Duodenal mucosa (tissue), 2 donors: ENCODE measurements at regions not wholly inside any gene's neighbourhood (a gene's known extent, or its start where the extent isn't known, plus 50 kb on each side); places are given as distances from the start of the nearest gene placed in this dataset.

Experiments
- H3K27ac ChIP-seq: one replicate; pipeline ENCODE4 v1.7.0; 2013; ENCODE audit warnings: low read depth, low read length
- H3K27me3 ChIP-seq, 2 donors: one replicate each; pipeline ENCODE4 v1.7.0; 2013; ENCODE audit warnings: low read length in 2 of 2, control low read depth in 1 of 2; ENCODE audit not compliant: insufficient read depth in 2 of 2, control insufficient read depth in 1 of 2
- H3K36me3 ChIP-seq, 2 donors: one replicate each; pipeline ENCODE4 v1.7.0; 2013; ENCODE audit warnings: low read length in 2 of 2, control low read depth in 1 of 2; ENCODE audit not compliant: insufficient read depth in 2 of 2, control insufficient read depth in 1 of 2
- H3K4me1 ChIP-seq, 2 donors: one replicate each; pipeline ENCODE4 v1.7.0; 2013; ENCODE audit warnings: low read length in 2 of 2, control low read depth in 1 of 2; ENCODE audit not compliant: insufficient read depth in 2 of 2, control insufficient read depth in 1 of 2
- H3K4me3 ChIP-seq, 2 donors: one replicate each; pipeline ENCODE4 v1.7.0; 2013; ENCODE audit warnings: low read length in 2 of 2, low read depth in 1 of 2
- H3K9ac ChIP-seq, 2 donors: one replicate each; pipeline ENCODE4 v1.7.0; 2013; ENCODE audit warnings: low read length in 2 of 2, low read depth in 1 of 2
- H3K9me3 ChIP-seq, 2 donors: one replicate each; pipeline ENCODE4 v1.7.0; 2013; ENCODE audit warnings: low read length in 2 of 2, control low read depth in 1 of 2; ENCODE audit not compliant: control insufficient read depth in 1 of 2

- no peaks in the 10 kb centered on the region for H3K36me3 ChIP-seq
- no peak overlapping the region for H3K9ac ChIP-seq
- no peak overlapping the region for H3K4me3 ChIP-seq
- peaks cover 0 to 6% of the 10 kb centered on the region in 2 donors for H3K4me1 ChIP-seq
- H3K27ac ChIP-seq = no peak overlapping the region
- H3K27me3 ChIP-seq = no peaks in the 10 kb centered on the region
- peaks cover 6 to 12% of the 10 kb centered on the region in 2 donors for H3K9me3 ChIP-seq
Observed at GRCh38 chr6:170463101-170463721, 89.9 kb downstream of the PSMB1 start.

GRCh38 chr6:170462366-170463020 is 90.6 kb downstream of the PSMB1 start:
- H3K27me3 ChIP-seq = no peaks in the 10 kb centered on the region
- no peak overlapping the region for H3K4me3 ChIP-seq
- H3K27ac ChIP-seq = no peak overlapping the region
- H3K36me3 ChIP-seq = no peaks in the 10 kb centered on the region
- peaks cover 0 to 6% of the 10 kb centered on the region in 2 donors for H3K4me1 ChIP-seq
- peaks cover 3 to 8% of the 10 kb centered on the region in 2 donors for H3K9me3 ChIP-seq
- no peak overlapping the region for H3K9ac ChIP-seq

- Histone ChIP-seq H3K27ac (no peak overlapping the region), H3K27me3 (no peaks in the 10 kb centered on the region), H3K9ac (no peak overlapping the region), H3K4me3 (no peak overlapping the region), H3K36me3 (no peaks in the 10 kb centered on the region), H3K9me3 (peaks cover 3 to 6% of the 10 kb centered on the region in 2 donors), H3K4me1 (peaks cover 0 to 6% of the 10 kb centered on the region in 2 donors)
Observed at GRCh38 chr6:170461556-170462365, 91.3 kb downstream of the PSMB1 start.

GRCh38 chr6:170461111-170461510 is 92.0 kb downstream of the PSMB1 start:
- Histone ChIP-seq H3K27ac (no peak overlapping the region), H3K4me1 (peaks cover 0 to 6% of the 10 kb centered on the region in 2 donors), H3K27me3 (no peaks in the 10 kb centered on the region), H3K36me3 (no peaks in the 10 kb centered on the region), H3K9me3 (peaks cover 3 to 6% of the 10 kb centered on the region in 2 donors), H3K9ac (no peak overlapping the region), H3K4me3 (no peak overlapping the region)

- Histone ChIP-seq H3K36me3 (no peaks in the 10 kb centered on the region), H3K9me3 (peaks cover 0 to 3% of the 10 kb centered on the region in 2 donors), H3K27ac (no peak overlapping the region), H3K9ac (no peak overlapping the region), H3K27me3 (no peaks in the 10 kb centered on the region), H3K4me3 (no peak overlapping the region), H3K4me1 (peaks cover 0 to 6% of the 10 kb centered on the region in 2 donors)
Observed at GRCh38 chr6:170460641-170461040, 92.5 kb downstream of the PSMB1 start.

- Histone ChIP-seq H3K27ac (no peak overlapping the region), H3K4me1 (peaks cover 0 to 6% of the 10 kb centered on the region in 2 donors), H3K4me3 (peak overlapping the region; percentile 31 to 37), H3K27me3 (no peaks in the 10 kb centered on the region), H3K9ac (no peak overlapping the region), H3K9me3 (no peaks in the 10 kb centered on the region), H3K36me3 (no peaks in the 10 kb centered on the region)
Observed at GRCh38 chr6:170459451-170459850, 93.7 kb downstream of the PSMB1 start.

- H3K9me3 ChIP-seq = no peaks in the 10 kb centered on the region
- no peak overlapping the region for H3K9ac ChIP-seq
- H3K36me3 ChIP-seq = no peaks in the 10 kb centered on the region
- H3K4me1 ChIP-seq = peaks cover 0 to 6% of the 10 kb centered on the region in 2 donors
- H3K4me3 ChIP-seq = no peak overlapping the region
- H3K27me3 ChIP-seq = no peaks in the 10 kb centered on the region
- no peak overlapping the region for H3K27ac ChIP-seq
Observed at GRCh38 chr6:170456886-170457698, 96.0 kb downstream of the PSMB1 start.
